OCI-LY3 (cell line): ENCODE measurements at regions not wholly inside any gene's neighbourhood (a gene's known extent, or its start where the extent isn't known, plus 50 kb on each side); places are given as distances from the start of the nearest gene placed in this dataset.

Experiments used
- H2AFZ ChIP-seq: fragments of 200-600, 300-600 bp; shearing (Covaris generic); 2 replicates; pipeline ENCODE4 v1.6.0; 2014; ENCODE audit warnings: antibody characterized with exemption, low read depth, low read length
- H3K27ac ChIP-seq: fragments of 200-600, 300-600 bp; sonication (generic); 2 replicates; pipeline ENCODE4 v1.5.1; 2014; ENCODE audit warnings: mild to moderate bottlenecking, low read length, moderate library complexity, mixed read lengths
- H3K27me3 ChIP-seq: fragments of 200-600, 300-600 bp; sonication (generic); 2 replicates; pipeline ENCODE4 v1.6.1; 2014; ENCODE audit warnings: low read depth, low read length, mixed read lengths
- H3K36me3 ChIP-seq: fragments of 200-600, 300-600 bp; sonication (generic); replicated peaks from 2 replicates; pipeline ENCODE3; 2014; ENCODE audit warnings: low read depth, low read length, mixed read lengths
- H3K4me1 ChIP-seq: fragments of 300-600, 200-600 bp; sonication (generic); 2 replicates; pipeline ENCODE4 v1.6.1; 2014; ENCODE audit warnings: low read length, mixed read lengths
- H3K4me2 ChIP-seq: fragments of 200-600, 300-600 bp; sonication (generic); 2 replicates; pipeline ENCODE4 v1.6.1; 2014; ENCODE audit warnings: low read length, mixed read lengths
- H3K4me3 ChIP-seq: fragments of 300-600, 200-600 bp; sonication (generic); 2 replicates; pipeline ENCODE4 v1.5.1; 2014; ENCODE audit warnings: antibody characterized with exemption, mild to moderate bottlenecking, low read length, moderate library complexity
- H3K79me2 ChIP-seq: fragments of 300-600, 200-600 bp; shearing (Covaris generic); 2 replicates; pipeline ENCODE4 v1.6.1; 2014; ENCODE audit warnings: mild to moderate bottlenecking, low read length, mixed read lengths
- H3K9ac ChIP-seq: fragments of 300-600, 200-600 bp; shearing (Covaris generic); 2 replicates; pipeline ENCODE4 v1.6.0; 2014; ENCODE audit warnings: mild to moderate bottlenecking, low read length, moderate library complexity
- H3K9me3 ChIP-seq: fragments of 200-600, 300-600 bp; shearing (Covaris generic); 2 replicates; pipeline ENCODE4 v1.6.1; 2014; ENCODE audit warnings: low read length, mixed read lengths; ENCODE audit not compliant: insufficient read depth
- H4K20me1 ChIP-seq: fragments of 200-600, 300-600 bp; sonication (generic); 2 replicates; pipeline ENCODE4 v1.6.1; 2016; ENCODE audit warnings: low read length, mixed read lengths; ENCODE audit not compliant: insufficient read depth
- CTCF ChIP-seq: fragments of 200-600, 300-600 bp; sonication (generic); IDR thresholded peaks from 2 replicates; pipeline ENCODE4 v1.5.1; 2014; ENCODE audit warnings: antibody characterized with exemption, low read length, low read depth
- EZH2phosphoT487 ChIP-seq: fragments of 200-600 bp; shearing (Covaris generic); IDR thresholded peaks from 2 replicates; pipeline ENCODE4 v1.6.1; 2018; ENCODE audit warnings: antibody characterized with exemption, mixed run types, low read depth

GRCh38 chr1:37410815-37411214, 63.6 kb upstream of the ZC3H12A start:
- Histone ChIP-seq H3K4me3 (no peak overlapping the region), H3K9me3 (no peaks in the 10 kb centered on the region), H3K27me3 (0 out of 2 replicates have a peak, but pooled peaks cover 7% of the 10 kb centered on the region), H3K27ac (no peak overlapping the region), H3K4me1 (no peaks in the 10 kb centered on the region), H3K9ac (no peak overlapping the region), H3K79me2 (no peaks in the 10 kb centered on the region), H2AFZ (no peak overlapping the region), H3K36me3 (no peaks in the 10 kb centered on the region), H3K4me2 (no peak overlapping the region), H4K20me1 (no peaks in the 10 kb centered on the region)
- no peak for TF ChIP-seq EZH2phosphoT487
- no peak for TF ChIP-seq CTCF

DNA sequence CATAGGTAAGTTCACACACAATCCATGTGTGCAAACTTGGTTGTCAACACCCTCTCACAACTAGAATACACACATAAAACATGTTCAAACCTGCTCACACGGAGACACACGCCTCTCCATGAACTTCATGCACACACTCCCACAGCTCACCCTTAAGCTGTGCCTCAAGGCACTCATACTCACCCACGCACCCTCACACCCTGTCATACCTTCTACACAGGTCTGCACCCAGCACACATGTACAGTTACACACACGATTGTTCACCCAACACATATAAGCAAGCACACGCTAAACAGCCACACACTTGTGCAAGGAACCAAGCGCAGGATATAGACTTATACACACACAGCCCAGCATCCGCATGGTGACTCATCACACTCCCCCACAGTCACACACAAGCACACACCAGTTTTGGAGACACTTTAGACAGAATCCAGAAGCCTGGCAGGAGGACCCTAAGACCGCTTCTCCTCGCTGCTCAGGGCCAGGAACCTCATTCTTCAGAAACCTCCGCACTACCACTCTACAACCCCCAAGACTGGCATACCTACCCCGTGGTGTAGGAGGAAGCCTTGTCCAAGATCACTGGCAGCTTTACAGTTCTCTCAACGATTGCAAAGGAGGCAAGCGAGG, 58.7 kb upstream of the ZC3H12A start:
- Histone ChIP-seq H3K4me3 (no peak overlapping the region), H4K20me1 (no peaks in the 10 kb centered on the region), H3K9me3 (no peaks in the 10 kb centered on the region), H3K27ac (no peak overlapping the region), H3K9ac (no peak overlapping the region), H3K36me3 (no peaks in the 10 kb centered on the region), H2AFZ (no peak overlapping the region), H3K4me1 (no peaks in the 10 kb centered on the region), H3K27me3 (no peaks in the 10 kb centered on the region), H3K4me2 (no peak overlapping the region), H3K79me2 (no peaks in the 10 kb centered on the region)
- no peak for TF ChIP-seq CTCF
- no peak for TF ChIP-seq EZH2phosphoT487

DNA sequence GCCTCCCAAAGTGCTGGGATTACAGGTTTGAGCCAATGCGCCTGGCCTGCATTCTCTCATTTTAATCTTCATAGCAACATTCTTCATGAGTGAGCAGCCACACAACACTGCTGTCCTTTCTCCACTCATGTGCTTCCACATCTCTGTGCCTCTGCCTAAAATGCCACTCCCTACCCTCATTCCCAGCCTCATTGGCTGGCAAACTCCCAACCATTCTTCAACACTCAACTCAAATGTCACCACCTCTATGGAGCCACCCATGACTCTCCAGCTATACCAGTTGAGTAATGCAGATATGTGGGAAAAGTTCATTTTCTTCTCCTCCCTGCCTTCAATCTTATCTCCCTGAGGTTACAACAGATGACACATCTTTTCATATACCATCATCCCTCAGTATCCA, 53.9 kb upstream of the ZC3H12A start:
- Histone ChIP-seq H3K4me1 (no peaks in the 10 kb centered on the region), H3K9me3 (no peaks in the 10 kb centered on the region), H3K9ac (no peak overlapping the region), H3K4me2 (no peak overlapping the region), H3K27me3 (no peaks in the 10 kb centered on the region), H3K36me3 (no peaks in the 10 kb centered on the region), H4K20me1 (no peaks in the 10 kb centered on the region), H2AFZ (no peak overlapping the region), H3K27ac (no peak overlapping the region), H3K4me3 (no peak overlapping the region), H3K79me2 (no peaks in the 10 kb centered on the region)
- TF ChIP-seq EZH2phosphoT487 (no peak), CTCF (no peak)

GRCh38 chr1:37423810-37424209, 50.6 kb upstream of the ZC3H12A start:
- no peak overlapping the region for H3K27ac ChIP-seq
- no peak overlapping the region for H3K9ac ChIP-seq
- no peak overlapping the region for H3K4me3 ChIP-seq
- no peaks in the 10 kb centered on the region for H3K27me3 ChIP-seq
- no peaks in the 10 kb centered on the region for H3K4me1 ChIP-seq
- no peak for TF ChIP-seq EZH2phosphoT487
- TF ChIP-seq CTCF, result no peak
- no peak overlapping the region for H3K4me2 ChIP-seq
- H3K36me3 ChIP-seq, result no peaks in the 10 kb centered on the region
- no peaks in the 10 kb centered on the region for H3K9me3 ChIP-seq
- H3K79me2 ChIP-seq, result no peaks in the 10 kb centered on the region
- H4K20me1 ChIP-seq, result no peaks in the 10 kb centered on the region
- H2AFZ ChIP-seq, result no peak overlapping the region
